BE2C (cell line): ENCODE measurements at regions not wholly inside any gene's neighbourhood (a gene's known extent, or its start where the extent isn't known, plus 50 kb on each side); places are given as distances from the start of the nearest gene placed in this dataset.

Source experiments
- DNase-seq: peaks from one replicate; pipeline ENCODE4 v3.0.0-alpha.2; 2020
- H3K27me3 ChIP-seq: fragments of 250-450 bp; sonication (Bioruptor Pico); 2 replicates; pipeline ENCODE4 v1.5.1; 2020; ENCODE audit warnings: mild to moderate bottlenecking
- H3K36me3 ChIP-seq: fragments of 250-450 bp; sonication (Bioruptor Pico); 2 replicates; pipeline ENCODE4 v1.5.1; 2020; ENCODE audit warnings: mild to moderate bottlenecking
- H3K4me1 ChIP-seq: fragments of 250-450 bp; sonication (Bioruptor Pico); 2 replicates; pipeline ENCODE4 v1.5.1; 2020
- H3K4me3 ChIP-seq: 2 replicates; pipeline ENCODE4 v1.5.1; 2011; ENCODE audit warnings: low read depth, low read length
- H3K9me3 ChIP-seq: fragments of 250-450 bp; sonication (Bioruptor Pico); 2 replicates; pipeline ENCODE4 v1.5.1; 2020
- CTCF ChIP-seq: IDR thresholded peaks from 2 replicates; pipeline ENCODE4 v1.5.1; 2012; ENCODE audit warnings: mild to moderate bottlenecking, low read depth, low read length

GRCh38 chr16:80330150-80330549 is 210.6 kb upstream of the DYNLRB2 start:
- TF ChIP-seq CTCF: no peak
- no peaks in the 10 kb centered on the region for H3K27me3 ChIP-seq
- H3K4me1 ChIP-seq: no peaks in the 10 kb centered on the region
- peaks cover 3% of the 10 kb centered on the region; the same call in 1 of the 2 replicates for H3K9me3 ChIP-seq
- H3K4me3 ChIP-seq: no peak overlapping the region
- no peaks in the 10 kb centered on the region for H3K36me3 ChIP-seq
- DNase-seq: no peak

DNA sequence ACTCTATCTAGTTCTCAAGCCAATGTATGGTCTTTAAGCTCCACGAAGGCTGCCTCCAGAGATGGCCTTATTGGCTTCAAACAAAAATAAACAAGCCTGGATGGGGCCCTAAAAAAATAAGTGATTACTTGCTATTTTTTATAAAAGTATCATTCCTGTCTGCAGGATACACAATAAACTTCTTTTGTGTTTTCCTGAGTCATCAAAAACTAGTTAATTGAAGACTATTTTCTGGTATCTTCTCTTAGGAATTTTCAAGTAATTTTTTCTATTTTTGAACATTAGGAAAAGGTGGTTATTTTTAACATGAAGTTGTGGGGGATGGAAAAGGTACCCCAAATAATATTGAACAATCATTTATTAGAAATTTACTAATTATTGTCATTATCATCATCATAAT is 213.1 kb upstream of the DYNLRB2 start:
- peaks cover 3% of the 10 kb centered on the region; the same call in 1 of the 2 replicates for H3K9me3 ChIP-seq
- no peaks in the 10 kb centered on the region for H3K27me3 ChIP-seq
- DNase-seq: no peak
- H3K4me1 ChIP-seq: no peaks in the 10 kb centered on the region
- no peak overlapping the region for H3K4me3 ChIP-seq
- H3K36me3 ChIP-seq: no peaks in the 10 kb centered on the region
- TF ChIP-seq CTCF: no peak

GRCh38 chr16:80324371-80324770 is 216.4 kb upstream of the DYNLRB2 start:
- no peak for DNase-seq
- no peak overlapping the region for H3K4me3 ChIP-seq
- H3K36me3 ChIP-seq: no peaks in the 10 kb centered on the region
- TF ChIP-seq CTCF: no peak
- no peaks in the 10 kb centered on the region for H3K27me3 ChIP-seq
- H3K9me3 ChIP-seq: peaks cover 3% of the 10 kb centered on the region; the same call in 1 of the 2 replicates
- no peaks in the 10 kb centered on the region for H3K4me1 ChIP-seq

GRCh38 chr16:80323808-80324195 is 217.0 kb upstream of the DYNLRB2 start:
- TF ChIP-seq CTCF: no peak
- no peak for DNase-seq
- no peaks in the 10 kb centered on the region for H3K36me3 ChIP-seq
- no peaks in the 10 kb centered on the region; the same call in 1 of the 2 replicates for H3K9me3 ChIP-seq
- no peaks in the 10 kb centered on the region for H3K4me1 ChIP-seq
- no peaks in the 10 kb centered on the region for H3K27me3 ChIP-seq
- no peak overlapping the region for H3K4me3 ChIP-seq

GRCh38 chr16:80323187-80323807 is 217.5 kb upstream of the DYNLRB2 start:
- no peaks in the 10 kb centered on the region; the same call in 1 of the 2 replicates for H3K9me3 ChIP-seq
- no peaks in the 10 kb centered on the region for H3K27me3 ChIP-seq
- H3K4me1 ChIP-seq: no peaks in the 10 kb centered on the region
- H3K36me3 ChIP-seq: no peaks in the 10 kb centered on the region
- TF ChIP-seq CTCF: no peak
- DNase-seq: no peak
- H3K4me3 ChIP-seq: no peak overlapping the region

DNA sequence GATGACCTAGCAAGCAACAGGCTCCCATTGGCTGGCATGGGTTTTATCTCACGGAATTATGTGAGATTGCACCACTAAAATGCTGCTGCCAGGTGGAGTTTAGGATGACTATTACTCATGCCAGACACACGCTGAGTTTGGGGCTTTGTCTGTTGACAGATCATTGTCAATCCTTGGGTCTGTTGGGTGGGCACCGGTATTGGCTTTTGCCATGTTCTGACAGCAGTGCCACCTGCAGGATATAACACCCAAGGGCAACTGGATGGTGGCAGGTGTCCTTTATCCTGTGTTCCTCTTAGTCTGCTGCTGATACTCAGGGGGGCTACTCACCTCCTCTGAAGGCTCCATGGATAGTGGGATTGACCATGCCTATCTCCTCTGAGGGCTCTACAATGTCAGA is 221.6 kb upstream of the DYNLRB2 start:
- no peak for TF ChIP-seq CTCF
- H3K4me3 ChIP-seq: no peak overlapping the region
- DNase-seq: no peak
- H3K36me3 ChIP-seq: no peaks in the 10 kb centered on the region
- H3K27me3 ChIP-seq: no peaks in the 10 kb centered on the region
- H3K9me3 ChIP-seq: no peaks in the 10 kb centered on the region
- no peaks in the 10 kb centered on the region for H3K4me1 ChIP-seq
